Motor neuron (in vitro differentiated cells): ENCODE measurements at regions not wholly inside any gene's neighbourhood (a gene's known extent, or its start where the extent isn't known, plus 50 kb on each side); places are given as distances from the start of the nearest gene placed in this dataset.
A peak's percentile ranks its signal among the peaks of the same experiment; 100 is the strongest.

Experiments used
- ATAC-seq, 8 experiments: fragments of 200-7000 bp; cut with Tn5 transposase; replicated peaks in 6 of 8; 2 replicates each; pipeline ENCODE4 v1.8.0; 2021; ENCODE audit warnings: mild to moderate bottlenecking in 8 of 8, moderate library complexity in 8 of 8
- H3K27ac ChIP-seq, 2 donors: fragments of 250-450 bp; sonication (Bioruptor Pico); 2 replicates each; pipeline ENCODE4 v1.9.0; 2021; ENCODE audit warnings: antibody characterized with exemption in 2 of 2, mild to moderate bottlenecking in 2 of 2, moderate library complexity in 1 of 2
- H3K4me1 ChIP-seq, 2 donors: fragments of 250-450 bp; sonication (Bioruptor Pico); replicated peaks in 1 of 2; 2 replicates each; pipeline ENCODE4 v1.6.1; 2021; ENCODE audit warnings: antibody characterized with exemption in 2 of 2, mild to moderate bottlenecking in 2 of 2, moderate library complexity in 1 of 2
- H3K4me3 ChIP-seq, 5 donors: fragments of 250-450 bp; sonication (Bioruptor Pico); 2 replicates each; pipeline ENCODE4 v1.9.0; 2021; ENCODE audit warnings: antibody characterized with exemption in 5 of 5, mild to moderate bottlenecking in 5 of 5, moderate library complexity in 4 of 5
- WGBS, 10 experiments: fragments of 450-650 bp; shearing (Covaris generic); methylation state at CpG; one replicate each; pipeline ENCODE4 v1.0.0; 2022; 5-methylcytosine and 5-hydroxymethylcytosine counted together
- in situ Hi-C, 9 experiments: fragments of 400-800 bp; cut with MboI; loops; one replicate each; pipeline ENCODE4 v1.15.0; 2021; ENCODE audit warnings: low sequenced_read_pairs in 9 of 9, low pct_unique_long_range_greater_than_20kb in 2 of 9; ENCODE audit not compliant: unreplicated experiment in 9 of 9

DNA sequence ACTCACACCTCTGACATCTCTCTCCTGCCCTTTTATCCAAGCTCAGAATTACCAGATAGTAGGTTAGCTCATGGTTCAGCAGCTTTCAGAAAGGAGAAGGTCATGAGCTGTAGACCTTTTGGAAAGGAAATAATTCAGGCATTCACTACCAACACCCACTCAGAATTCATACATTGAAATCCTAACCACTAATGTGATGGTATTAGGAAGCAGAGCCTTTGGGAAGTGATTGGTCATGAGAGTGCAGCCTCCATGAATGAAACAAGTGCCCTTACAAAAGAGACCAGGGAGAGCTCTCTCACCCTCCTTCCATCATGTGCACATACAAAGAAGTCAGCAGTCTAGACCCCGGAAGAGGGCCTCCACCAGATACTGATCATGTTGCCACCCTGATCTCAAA is 315.8 kb upstream of the CCDC54 start:
- in situ Hi-C loops, result loop anchor here in 3 of 9 experiments (25.0 kb wide), 3 partner anchors 224 to 449 kb away; no protein-coding TSS in a partner anchor
- no peak for ATAC-seq
- Histone ChIP-seq H3K4me3 (no peak overlapping the region), H3K4me1 (peaks cover 0 to 2% of the 10 kb centered on the region in 2 donors), H3K27ac (no peak overlapping the region)
- WGBS, 10 experiments, result 80 to 100% (median 94%) methylated on average over 1 of the region's 1 CpG; no CpG with 5 or more reads in 6 of the 10 experiments

DNA sequence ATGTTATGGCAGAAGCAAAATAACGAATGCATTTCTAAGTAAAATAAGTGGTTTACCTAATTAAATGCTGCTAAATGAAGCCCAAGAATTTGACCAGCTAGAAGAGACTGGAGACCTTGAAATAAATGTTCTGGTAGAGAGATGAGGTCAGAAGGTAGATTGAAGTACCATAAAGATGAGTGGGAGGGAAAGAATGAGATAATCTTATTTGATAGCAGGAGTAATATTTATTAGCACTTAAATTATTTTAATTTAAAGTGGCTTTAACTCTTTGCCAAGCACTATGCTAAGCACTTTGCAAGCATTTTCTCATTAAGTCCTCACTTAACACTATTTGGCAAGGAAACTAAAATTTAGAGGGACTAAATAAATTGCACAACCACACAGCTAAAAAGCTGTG is 314.9 kb upstream of the CCDC54 start:
- ATAC-seq, result no peak
- Histone ChIP-seq H3K4me3 (no peak overlapping the region), H3K27ac (no peak overlapping the region), H3K4me1 (peaks cover 0 to 2% of the 10 kb centered on the region in 2 donors)
- 42 to 100% (median 82%) methylated on average over 1 of the region's 1 CpG for WGBS, 10 experiments
- in situ Hi-C loops, result loop anchor here in 3 of 9 experiments (25.0 kb wide), 3 partner anchors 225 to 450 kb away; no protein-coding TSS in a partner anchor

DNA sequence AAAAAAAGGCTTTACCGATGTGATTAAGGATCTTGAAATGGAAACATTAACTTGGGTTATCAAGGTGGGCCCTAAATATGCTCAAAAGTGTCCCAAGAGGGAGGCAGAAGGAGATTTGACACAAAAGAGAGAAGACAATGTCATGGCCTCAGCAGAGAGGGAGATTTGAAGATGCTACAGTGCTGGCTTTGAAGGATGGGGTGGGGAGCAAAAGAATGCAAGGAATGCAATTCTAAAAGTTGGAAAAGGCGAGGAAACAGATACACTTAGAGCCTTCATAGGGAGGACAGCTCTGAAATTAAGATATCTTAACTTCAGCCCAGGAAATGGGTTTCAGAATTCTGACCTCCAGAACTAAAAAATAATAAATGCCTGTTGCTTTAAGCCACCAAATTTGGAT is 314.5 kb upstream of the CCDC54 start:
- Histone ChIP-seq H3K27ac (no peak overlapping the region), H3K4me1 (peaks cover 0 to 2% of the 10 kb centered on the region in 2 donors), H3K4me3 (no peak overlapping the region)
- in situ Hi-C loops, result loop anchor here in 3 of 9 experiments (25.0 kb wide), 3 partner anchors 225 to 450 kb away; no protein-coding TSS in a partner anchor
- ATAC-seq, result peak in 1 of 8 experiments; percentile 36
- 17 to 100% (median 85%) methylated on average over 1 to 2 of the region's 2 CpGs for WGBS, 10 experiments

DNA sequence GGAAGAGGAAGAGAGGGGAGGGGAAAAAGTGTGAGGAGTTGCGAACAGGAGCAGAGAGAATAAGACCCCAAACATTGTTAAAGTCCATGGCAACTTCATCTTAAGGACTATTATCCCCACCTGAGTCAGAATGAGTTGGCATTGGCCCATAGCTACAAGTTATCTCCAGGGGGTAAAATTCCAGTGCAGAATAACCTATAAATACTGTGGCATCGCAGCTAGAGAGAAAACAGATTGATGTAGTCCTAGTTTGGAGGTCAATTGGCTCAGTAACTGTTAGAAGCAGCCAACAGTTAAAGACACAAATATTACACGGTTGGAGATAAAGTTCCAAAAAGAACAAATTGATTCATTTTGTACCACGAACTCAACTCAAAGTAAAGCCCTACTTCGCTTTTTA is 313.9 kb upstream of the CCDC54 start:
- ATAC-seq, result no peak
- in situ Hi-C loops, result loop anchor here in 3 of 9 experiments (25.0 kb wide), 3 partner anchors 226 to 451 kb away; no protein-coding TSS in a partner anchor
- H3K4me1 ChIP-seq, result peaks cover 0 to 2% of the 10 kb centered on the region in 2 donors
- H3K27ac ChIP-seq, result no peak overlapping the region
- 48 to 100% (median 85%) methylated on average over 2 to 5 of the region's 5 CpGs for WGBS, 10 experiments
- no peak overlapping the region for H3K4me3 ChIP-seq

DNA sequence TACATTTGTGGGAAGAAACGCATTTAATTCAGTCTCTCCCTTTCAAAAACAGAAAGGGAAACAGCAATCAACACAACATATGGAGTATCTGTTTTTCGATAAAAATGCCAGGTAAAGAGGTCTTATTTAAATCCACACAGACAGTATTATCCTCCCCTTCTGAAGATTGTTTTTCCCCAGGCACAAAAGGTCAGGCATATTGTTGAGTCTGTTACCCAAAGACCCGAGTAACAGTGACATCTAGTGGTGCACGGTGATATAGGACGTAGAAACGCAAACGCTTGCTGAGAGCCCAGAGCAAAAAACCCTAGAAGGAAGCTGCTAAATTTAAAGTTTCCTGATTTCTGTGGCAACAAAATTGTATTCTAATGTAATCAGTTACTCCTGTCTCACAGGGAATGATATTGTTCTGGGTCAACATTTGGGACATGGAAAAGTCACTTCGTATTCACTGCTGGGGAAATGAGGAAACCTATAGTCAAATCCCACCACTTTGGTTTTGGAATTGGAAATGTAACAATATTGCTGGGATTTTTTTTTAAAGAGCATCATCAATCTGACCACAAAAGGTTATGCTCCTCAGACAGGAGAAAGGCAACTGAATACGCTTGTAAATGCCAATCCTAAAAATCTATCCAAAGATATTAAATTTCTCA is 312.7 kb upstream of the CCDC54 start:
- ATAC-seq, result peak; percentile 65 to 90 (median 80)
- in situ Hi-C loops, result loop anchor here in 3 of 9 experiments (25.0 kb wide), 3 partner anchors 227 to 452 kb away; no protein-coding TSS in a partner anchor
- Histone ChIP-seq H3K27ac (no peak overlapping the region), H3K4me1 (peaks cover 0 to 2% of the 10 kb centered on the region in 2 donors), H3K4me3 (no peak overlapping the region)
- 21 to 67% (median 38%) methylated on average over 3 to 9 of the region's 9 CpGs for WGBS, 10 experiments

DNA sequence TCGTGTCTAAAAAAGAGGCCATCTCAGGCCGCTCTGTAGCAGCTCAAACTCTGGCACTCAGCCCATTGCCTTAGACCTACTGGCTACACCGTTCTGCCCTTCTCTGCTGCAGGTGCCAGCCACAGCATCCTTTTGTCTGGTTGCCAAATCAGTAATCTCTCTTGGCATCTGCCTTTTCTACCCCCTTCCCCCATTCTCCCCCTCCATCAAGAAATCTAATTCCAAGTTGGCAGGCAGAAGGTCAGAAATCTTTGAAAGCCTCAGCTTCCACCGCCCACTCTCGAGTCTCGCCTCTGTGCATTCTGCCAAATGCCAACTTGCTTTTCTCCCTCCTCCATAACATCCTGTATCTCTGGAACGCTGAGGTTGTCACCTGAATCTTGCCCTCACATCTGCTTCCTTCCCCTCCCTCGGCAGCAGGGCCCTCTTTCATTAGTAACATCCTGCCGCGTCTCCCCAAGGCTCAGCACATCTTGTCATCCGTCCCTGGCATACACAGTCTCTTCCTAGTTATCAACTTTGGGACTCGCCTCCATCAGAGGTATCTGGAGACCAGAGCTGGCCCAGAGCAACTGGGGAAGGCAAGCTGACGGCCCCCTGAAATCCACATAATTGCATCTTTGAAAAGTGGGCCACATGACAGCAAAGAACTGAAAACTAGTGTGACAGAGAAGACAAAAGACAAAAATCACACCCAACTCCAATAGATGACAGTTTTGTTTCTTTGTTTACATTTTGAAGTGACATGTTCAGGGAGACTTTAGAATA is 312.0 kb upstream of the CCDC54 start:
- 27 to 94% (median 71%) methylated on average over 3 to 13 of the region's 13 CpGs for WGBS, 10 experiments
- Histone ChIP-seq H3K4me3 (no peak overlapping the region), H3K27ac (no peak overlapping the region), H3K4me1 (peaks cover 0 to 2% of the 10 kb centered on the region in 2 donors)
- no peak for ATAC-seq
- in situ Hi-C loops, result loop anchor here in 3 of 9 experiments (25.0 kb wide), 3 partner anchors 228 to 453 kb away; no protein-coding TSS in a partner anchor

DNA sequence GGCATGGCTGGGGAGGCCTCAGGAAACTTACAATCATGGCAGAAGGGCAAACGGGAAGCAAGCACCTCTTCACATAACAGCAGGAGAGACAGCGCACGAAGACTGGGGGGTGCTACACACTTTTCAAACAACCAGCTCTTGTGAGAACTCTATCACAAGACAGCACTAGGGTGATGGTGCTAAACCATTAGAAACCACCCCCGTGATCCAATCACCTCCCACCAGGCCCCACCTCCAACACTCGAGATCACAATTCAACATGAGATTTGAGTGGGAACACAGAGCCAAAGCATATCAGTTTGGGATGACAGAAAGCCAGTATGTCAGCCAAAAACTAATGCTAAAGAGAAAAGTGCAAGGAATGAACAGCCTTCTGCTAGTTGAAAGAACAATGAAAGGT is 309.8 kb upstream of the CCDC54 start:
- in situ Hi-C loops, result loop anchor here in 3 of 9 experiments (25.0 kb wide), 3 partner anchors 230 to 455 kb away; no protein-coding TSS in a partner anchor
- Histone ChIP-seq H3K4me3 (no peak overlapping the region), H3K27ac (no peak overlapping the region), H3K4me1 (peaks cover 0 to 2% of the 10 kb centered on the region in 2 donors)
- ATAC-seq, result no peak
- 90 to 100% (median 99%) methylated on average over 1 to 5 of the region's 5 CpGs; no CpG with 5 or more reads in 4 of the 10 experiments for WGBS, 10 experiments

DNA sequence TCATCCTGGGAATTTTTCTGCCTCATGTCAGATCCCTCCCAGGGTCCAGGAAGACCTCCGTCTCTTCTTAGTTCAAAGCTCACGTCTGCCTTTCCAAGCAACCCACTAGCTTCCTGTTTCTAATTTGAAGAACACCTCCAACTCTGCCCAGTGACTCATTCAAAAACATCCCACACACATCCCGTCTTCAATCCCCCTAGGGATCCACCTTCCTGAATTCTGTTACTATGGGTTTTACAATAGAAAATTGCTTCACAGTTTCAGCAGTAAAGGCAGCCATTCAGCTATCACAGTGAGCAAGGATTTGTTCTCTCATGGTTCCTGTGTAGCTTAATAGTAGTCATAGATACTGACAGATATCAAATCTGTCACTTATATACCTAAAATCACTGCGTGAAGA is 308.3 kb upstream of the CCDC54 start:
- WGBS, 10 experiments, result 25 to 83% (median 60%) methylated on average over 1 to 4 of the region's 4 CpGs; no CpG with 5 or more reads in 4 of the 10 experiments
- ATAC-seq, result peak in 2 of 8 experiments; percentile 34 to 57
- Histone ChIP-seq H3K4me1 (peaks cover 0 to 2% of the 10 kb centered on the region in 2 donors), H3K27ac (no peak overlapping the region), H3K4me3 (no peak overlapping the region)
- in situ Hi-C loops, result loop anchor here in 3 of 9 experiments (25.0 kb wide), 3 partner anchors 232 to 457 kb away; no protein-coding TSS in a partner anchor

DNA sequence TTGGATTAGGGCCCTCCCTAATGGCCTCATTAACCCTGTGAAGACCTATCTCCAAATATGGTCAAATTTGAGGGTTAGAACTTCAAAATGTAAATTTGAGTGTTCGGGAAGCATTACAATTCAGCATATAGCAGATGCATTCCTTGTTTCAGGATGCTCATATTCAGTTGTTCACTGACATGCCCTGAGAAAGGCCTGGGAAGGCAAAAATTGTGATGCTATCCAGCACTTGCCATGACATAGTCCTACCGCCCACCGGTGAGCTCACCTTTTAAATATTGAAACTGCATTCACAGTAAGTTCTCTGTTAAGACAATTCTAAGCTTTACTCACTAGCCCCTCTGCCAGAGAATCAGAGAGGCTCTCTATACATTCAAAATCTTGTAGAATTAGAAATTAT is 300.3 kb upstream of the CCDC54 start:
- in situ Hi-C loops, result no loop called here
- WGBS, 10 experiments, result 13 to 100% (median 95%) methylated on average over 1 to 3 of the region's 3 CpGs; no CpG with 5 or more reads in 2 of the 10 experiments
- peak in 3 of 8 experiments; percentile 86 to 92 (median 92) for ATAC-seq
- no peak overlapping the region for H3K27ac ChIP-seq
- no peak overlapping the region for H3K4me3 ChIP-seq
- H3K4me1 ChIP-seq, result no peaks in the 10 kb centered on the region

DNA sequence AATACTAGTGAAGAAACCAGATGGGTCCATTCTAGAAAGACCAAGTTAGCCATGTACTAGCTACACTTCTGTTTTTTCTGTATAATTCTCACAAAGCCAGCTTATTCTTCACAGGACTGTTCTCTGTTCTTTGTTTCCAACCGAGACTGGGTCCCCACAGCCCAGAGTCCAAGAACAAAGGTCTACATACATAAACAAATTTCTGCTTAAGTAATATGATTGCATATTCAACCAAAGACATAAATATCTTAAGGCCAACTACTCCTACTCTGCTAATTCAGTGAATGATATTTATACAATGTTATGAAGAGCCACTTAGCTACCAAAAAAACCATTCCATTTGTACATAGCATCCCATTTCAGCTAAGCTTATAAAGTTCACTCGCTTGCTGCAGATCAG is 299.8 kb upstream of the CCDC54 start:
- peak in 3 of 8 experiments; percentile 25 to 68 (median 33) for ATAC-seq
- no peaks in the 10 kb centered on the region for H3K4me1 ChIP-seq
- 58 to 94% (median 87%) methylated on average over 1 to 2 of the region's 2 CpGs; no CpG with 5 or more reads in 3 of the 10 experiments for WGBS, 10 experiments
- no peak overlapping the region for H3K27ac ChIP-seq
- in situ Hi-C loops, result no loop called here
- H3K4me3 ChIP-seq, result no peak overlapping the region

DNA sequence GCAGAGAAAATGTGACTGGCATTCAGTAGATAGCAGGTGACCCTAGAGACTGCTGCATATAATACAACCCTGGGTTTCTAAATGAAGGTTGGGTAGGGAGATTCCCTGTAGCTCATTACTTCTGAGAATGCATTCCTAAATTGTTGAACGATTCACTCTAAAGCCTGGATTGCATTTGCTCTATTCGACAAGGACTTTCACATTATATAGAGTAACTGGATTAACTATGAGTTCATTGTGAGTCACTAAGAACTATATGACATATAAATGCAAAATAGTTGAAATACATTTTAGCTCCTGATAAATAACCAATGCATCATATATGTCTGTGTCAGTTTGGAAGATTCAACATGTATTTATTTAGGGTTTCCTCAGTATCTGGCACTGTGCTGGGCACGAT is 294.7 kb upstream of the CCDC54 start:
- no peaks in the 10 kb centered on the region for H3K4me1 ChIP-seq
- no peak overlapping the region for H3K4me3 ChIP-seq
- WGBS, 10 experiments, result 8 to 100% (median 85%) methylated on average over 1 to 3 of the region's 3 CpGs; no CpG with 5 or more reads in 2 of the 10 experiments
- ATAC-seq, result no peak
- no peak overlapping the region for H3K27ac ChIP-seq
- in situ Hi-C loops, result no loop called here

DNA sequence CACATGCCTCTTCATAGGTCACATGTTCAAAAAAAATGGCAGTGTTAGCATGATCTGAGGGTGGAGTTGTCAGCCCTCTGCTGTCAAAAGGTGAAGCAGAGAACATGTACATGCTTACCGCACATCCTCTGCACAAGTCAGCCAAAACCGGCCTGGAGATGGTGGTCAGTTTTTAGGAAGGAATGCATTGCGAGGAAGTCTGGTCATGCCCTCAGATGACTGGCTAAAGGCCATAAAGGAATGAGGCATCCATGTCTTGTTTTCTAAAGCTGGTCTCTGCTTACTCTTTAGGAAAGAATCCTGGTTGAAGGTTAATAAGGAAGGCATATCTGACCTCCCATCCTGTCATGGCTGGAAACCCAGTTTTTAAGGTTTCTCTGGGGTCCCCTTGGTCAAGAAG is 292.0 kb upstream of the CCDC54 start:
- no peak for ATAC-seq
- no peak overlapping the region for H3K4me3 ChIP-seq
- no peaks in the 10 kb centered on the region for H3K4me1 ChIP-seq
- in situ Hi-C loops, result no loop called here
- WGBS, 10 experiments, result 93 to 100% (median 100%) methylated on average over 1 to 3 of the region's 3 CpGs; no CpG with 5 or more reads in 4 of the 10 experiments
- H3K27ac ChIP-seq, result no peak overlapping the region

DNA sequence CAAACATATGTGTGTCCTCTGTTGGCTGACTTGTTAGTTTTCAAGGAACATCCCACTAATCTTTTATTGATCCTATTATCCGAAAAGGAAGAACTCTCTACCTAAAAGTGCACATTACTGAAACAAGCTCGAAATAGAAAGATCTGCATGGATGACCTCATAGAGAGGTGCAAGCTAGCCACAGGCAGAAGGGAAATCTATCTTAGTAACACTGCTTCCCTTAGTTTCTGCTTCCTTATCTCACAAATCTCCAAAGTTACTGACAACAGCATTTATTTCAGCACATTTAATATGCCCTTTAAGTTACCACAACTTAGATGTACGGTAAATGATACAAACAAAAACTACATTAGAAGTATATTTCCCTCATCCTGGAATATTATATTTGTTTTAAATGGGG is 285.1 kb upstream of the CCDC54 start:
- 33 to 100% (median 75%) methylated on average over 1 to 3 of the region's 3 CpGs; no CpG with 5 or more reads in 1 of the 10 experiments for WGBS, 10 experiments
- H3K4me3 ChIP-seq, result no peak overlapping the region
- in situ Hi-C loops, result no loop called here
- H3K4me1 ChIP-seq, result no peaks in the 10 kb centered on the region
- H3K27ac ChIP-seq, result no peak overlapping the region
- no peak for ATAC-seq
